ENCODE measurements at regions not wholly inside any gene's neighbourhood (a gene's known extent, or its start where the extent isn't known, plus 50 kb on each side); places are given as distances from the start of the nearest gene placed in this dataset.

GRCh38 chr20:41735949-41736348, 117.8 kb upstream of the CHD6 start (continued):
- TF ChIP-seq, protein P1, sequence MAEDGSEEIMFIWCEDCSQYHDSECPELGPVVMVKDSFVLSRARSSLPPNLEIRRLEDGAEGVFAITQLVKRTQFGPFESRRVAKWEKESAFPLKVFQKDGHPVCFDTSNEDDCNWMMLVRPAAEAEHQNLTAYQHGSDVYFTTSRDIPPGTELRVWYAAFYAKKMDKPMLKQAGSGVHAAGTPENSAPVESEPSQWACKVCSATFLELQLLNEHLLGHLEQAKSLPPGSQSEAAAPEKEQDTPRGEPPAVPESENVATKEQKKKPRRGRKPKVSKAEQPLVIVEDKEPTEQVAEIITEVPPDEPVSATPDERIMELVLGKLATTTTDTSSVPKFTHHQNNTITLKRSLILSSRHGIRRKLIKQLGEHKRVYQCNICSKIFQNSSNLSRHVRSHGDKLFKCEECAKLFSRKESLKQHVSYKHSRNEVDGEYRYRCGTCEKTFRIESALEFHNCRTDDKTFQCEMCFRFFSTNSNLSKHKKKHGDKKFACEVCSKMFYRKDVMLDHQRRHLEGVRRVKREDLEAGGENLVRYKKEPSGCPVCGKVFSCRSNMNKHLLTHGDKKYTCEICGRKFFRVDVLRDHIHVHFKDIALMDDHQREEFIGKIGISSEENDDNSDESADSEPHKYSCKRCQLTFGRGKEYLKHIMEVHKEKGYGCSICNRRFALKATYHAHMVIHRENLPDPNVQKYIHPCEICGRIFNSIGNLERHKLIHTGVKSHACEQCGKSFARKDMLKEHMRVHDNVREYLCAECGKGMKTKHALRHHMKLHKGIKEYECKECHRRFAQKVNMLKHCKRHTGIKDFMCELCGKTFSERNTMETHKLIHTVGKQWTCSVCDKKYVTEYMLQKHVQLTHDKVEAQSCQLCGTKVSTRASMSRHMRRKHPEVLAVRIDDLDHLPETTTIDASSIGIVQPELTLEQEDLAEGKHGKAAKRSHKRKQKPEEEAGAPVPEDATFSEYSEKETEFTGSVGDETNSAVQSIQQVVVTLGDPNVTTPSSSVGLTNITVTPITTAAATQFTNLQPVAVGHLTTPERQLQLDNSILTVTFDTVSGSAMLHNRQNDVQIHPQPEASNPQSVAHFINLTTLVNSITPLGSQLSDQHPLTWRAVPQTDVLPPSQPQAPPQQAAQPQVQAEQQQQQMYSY (CRISPR knock-in tag; IDR thresholded peaks at IDR 0.05) = no peak
- TF ChIP-seq OVOL2 (CRISPR knock-in tag; IDR thresholded peaks at IDR 0.05; ENCODE audit: borderline replicate concordance) (no peak), ZNF423 (CRISPR knock-in tag; IDR thresholded peaks at IDR 0.05) (no peak), ESRRA (CRISPR knock-in tag; IDR thresholded peaks at IDR 0.05; ENCODE audit: borderline replicate concordance) (no peak), SOX15 (CRISPR knock-in tag; IDR thresholded peaks at IDR 0.05) (no peak), USF2 (CRISPR knock-in tag; IDR thresholded peaks at IDR 0.05) (no peak), ZNF219 (CRISPR knock-in tag; IDR thresholded peaks at IDR 0.05; ENCODE audit: borderline replicate concordance) (no peak), FOXK1 (CRISPR knock-in tag; IDR thresholded peaks at IDR 0.05) (no peak), ATF1 (CRISPR knock-in tag; IDR thresholded peaks at IDR 0.05) (no peak)
- TF ChIP-seq, protein P2, sequence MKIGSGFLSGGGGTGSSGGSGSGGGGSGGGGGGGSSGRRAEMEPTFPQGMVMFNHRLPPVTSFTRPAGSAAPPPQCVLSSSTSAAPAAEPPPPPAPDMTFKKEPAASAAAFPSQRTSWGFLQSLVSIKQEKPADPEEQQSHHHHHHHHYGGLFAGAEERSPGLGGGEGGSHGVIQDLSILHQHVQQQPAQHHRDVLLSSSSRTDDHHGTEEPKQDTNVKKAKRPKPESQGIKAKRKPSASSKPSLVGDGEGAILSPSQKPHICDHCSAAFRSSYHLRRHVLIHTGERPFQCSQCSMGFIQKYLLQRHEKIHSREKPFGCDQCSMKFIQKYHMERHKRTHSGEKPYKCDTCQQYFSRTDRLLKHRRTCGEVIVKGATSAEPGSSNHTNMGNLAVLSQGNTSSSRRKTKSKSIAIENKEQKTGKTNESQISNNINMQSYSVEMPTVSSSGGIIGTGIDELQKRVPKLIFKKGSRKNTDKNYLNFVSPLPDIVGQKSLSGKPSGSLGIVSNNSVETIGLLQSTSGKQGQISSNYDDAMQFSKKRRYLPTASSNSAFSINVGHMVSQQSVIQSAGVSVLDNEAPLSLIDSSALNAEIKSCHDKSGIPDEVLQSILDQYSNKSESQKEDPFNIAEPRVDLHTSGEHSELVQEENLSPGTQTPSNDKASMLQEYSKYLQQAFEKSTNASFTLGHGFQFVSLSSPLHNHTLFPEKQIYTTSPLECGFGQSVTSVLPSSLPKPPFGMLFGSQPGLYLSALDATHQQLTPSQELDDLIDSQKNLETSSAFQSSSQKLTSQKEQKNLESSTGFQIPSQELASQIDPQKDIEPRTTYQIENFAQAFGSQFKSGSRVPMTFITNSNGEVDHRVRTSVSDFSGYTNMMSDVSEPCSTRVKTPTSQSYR (CRISPR knock-in tag; IDR thresholded peaks at IDR 0.05) = no peak

- peak; percentile 90 for ATAC-seq
- TF ChIP-seq KAT7 (CRISPR knock-in tag; IDR thresholded peaks at IDR 0.05; ENCODE audit: borderline replicate concordance) = no peak
- TF ChIP-seq ZNF532 (CRISPR knock-in tag; IDR thresholded peaks at IDR 0.05; ENCODE audit: borderline replicate concordance) = 0 out of 2 replicates have a peak, but pooled peaks have one; percentile 26
- no peak for TF ChIP-seq ZNF416 (CRISPR knock-in tag; IDR thresholded peaks at IDR 0.05)
- TF ChIP-seq FOXP1 (CRISPR knock-in tag; IDR thresholded peaks at IDR 0.05; ENCODE audit: borderline replicate concordance) = no peak
- TF ChIP-seq AFF4 (CRISPR knock-in tag; IDR thresholded peaks at IDR 0.05; ENCODE audit: borderline replicate concordance) = no peak
- no peak for TF ChIP-seq JUN (CRISPR knock-in tag; IDR thresholded peaks at IDR 0.05)
- TF ChIP-seq CTCF (IDR thresholded peaks at IDR 0.05) = peak; percentile 94
- TF ChIP-seq GTF2I (CRISPR knock-in tag; conservative IDR thresholded peaks at IDR 0.05) = 0 out of 2 replicates have a peak, but pooled peaks have one; percentile 41
- no peak for TF ChIP-seq ZNF121 (CRISPR knock-in tag; IDR thresholded peaks at IDR 0.05)
These were observed 116.3 kb upstream of the CHD6 start for GRCh38 chr20:41734506-41734945.

More at GRCh38 chr20:41734506-41734945, 116.3 kb upstream of the CHD6 start:
- CTCF ChIA-PET = interaction anchor here (0.6 to 1.8 kb wide), 40 partner anchors 8 to 455 kb away, joined by 3 to 14 read pairs (median 3); no protein-coding TSS in a partner anchor
- peak; percentile 73 for DNase-seq (ENCODE audit: low spot score)
- peaks cover 24% of the 10 kb centered on the region for H3K9me3 Mint-ChIP-seq
- no peaks in the 10 kb centered on the region for H3K27me3 Mint-ChIP-seq (ENCODE audit: low read depth)
- peaks cover 11% of the 10 kb centered on the region for H3K4me1 Mint-ChIP-seq
- no peak overlapping the region for H3K4me3 Mint-ChIP-seq
- POLR2A ChIA-PET = no interaction called here
- peaks cover 8% of the 10 kb centered on the region for H3K36me3 Mint-ChIP-seq
- no peak overlapping the region for H3K27ac Mint-ChIP-seq
